ENCODE measurements at regions not wholly inside any gene's neighbourhood (a gene's known extent, or its start where the extent isn't known, plus 50 kb on each side); places are given as distances from the start of the nearest gene placed in this dataset.
"Not testable (repeated sequence)": the region's sequence is repeated elsewhere in the genome, so short reads cannot be mapped to it uniquely, and the experiment has no call there.

- TF ChIP-seq ZHX1 (conservative IDR thresholded peaks at IDR 0.05; ENCODE audit: low read length); XRCC3 (IDR thresholded peaks at IDR 0.05); MNT (conservative IDR thresholded peaks at IDR 0.05); SREBF2 (CRISPR knock-in tag; IDR thresholded peaks at IDR 0.05); SMAD2 (IDR thresholded peaks at IDR 0.05; ENCODE audit: low read depth, low read length); ELF1 (tag; IDR thresholded peaks at IDR 0.05); ZNF740 (CRISPR knock-in tag; IDR thresholded peaks at IDR 0.05); ZNF740 (tag; IDR thresholded peaks at IDR 0.05); ZZZ3 (IDR thresholded peaks at IDR 0.05); MIER1 (IDR thresholded peaks at IDR 0.05; ENCODE audit: low read depth); ZBTB7A (IDR thresholded peaks at IDR 0.05; ENCODE audit: borderline replicate concordance, control insufficient read depth, low read depth, low read length); TRIM24 (IDR thresholded peaks at IDR 0.05); BRCA1 (IDR thresholded peaks at IDR 0.05); BRCA1 (CRISPR knock-in tag; IDR thresholded peaks at IDR 0.05); CBX2 (IDR thresholded peaks at IDR 0.05; ENCODE audit: insufficient read depth, low read length, poor library complexity, severe bottlenecking): not testable (repeated sequence)
Observed at GRCh38 chr14:18881149-18881859, 85.9 kb upstream of the POTEM start.
